H9 (cell line): ENCODE measurements at regions not wholly inside any gene's neighbourhood (a gene's known extent, or its start where the extent isn't known, plus 50 kb on each side); places are given as distances from the start of the nearest gene placed in this dataset.

Experiments
- DNase-seq: peaks from one replicate; pipeline ENCODE4 v3.0.0-alpha.2; 2017
- H2AFZ ChIP-seq: one replicate; pipeline ENCODE4 v1.6.1; 2013; ENCODE audit warnings: mild to moderate bottlenecking, low read length, control low read depth, moderate library complexity
- H2AK5ac ChIP-seq: 2 replicates; pipeline ENCODE4 v1.6.1; 2013; ENCODE audit warnings: low read length, control low read depth, mixed read lengths; ENCODE audit not compliant: insufficient read length
- H2BK120ac ChIP-seq: one replicate; pipeline ENCODE4 v1.6.1; 2013; ENCODE audit warnings: low read depth, mild to moderate bottlenecking, low read length, control low read depth, inconsistent platforms; ENCODE audit not compliant: poor library complexity, severe bottlenecking
- H2BK12ac ChIP-seq: 2 replicates; pipeline ENCODE4 v1.6.1; 2013; ENCODE audit warnings: low read length, control low read depth, mixed read lengths, low read depth; ENCODE audit not compliant: insufficient read length
- H2BK15ac ChIP-seq: 2 replicates; pipeline ENCODE4 v1.6.1; 2013; ENCODE audit warnings: low read depth, low read length, control low read depth
- H2BK20ac ChIP-seq: one replicate; pipeline ENCODE4 v1.6.1; 2013; ENCODE audit warnings: low read depth, mild to moderate bottlenecking, low read length, control low read depth, inconsistent platforms; ENCODE audit not compliant: poor library complexity, severe bottlenecking
- H2BK5ac ChIP-seq: 2 replicates; pipeline ENCODE4 v1.6.1; 2013; ENCODE audit warnings: low read length, control low read depth, mixed read lengths; ENCODE audit not compliant: insufficient read length
- H3K14ac ChIP-seq: 2 replicates; pipeline ENCODE4 v1.6.1; 2013; ENCODE audit warnings: low read length, control low read depth; ENCODE audit not compliant: insufficient read depth
- H3K18ac ChIP-seq: 2 replicates; pipeline ENCODE4 v1.6.1; 2013; ENCODE audit warnings: low read depth, mild to moderate bottlenecking, mixed read lengths, low read length, control low read depth; ENCODE audit not compliant: insufficient read length
- H3K23ac ChIP-seq: 2 replicates; pipeline ENCODE4 v1.6.1; 2013; ENCODE audit warnings: low read length, control low read depth, mixed read lengths, low read depth; ENCODE audit not compliant: insufficient read length
- H3K23me2 ChIP-seq: 2 replicates; pipeline ENCODE4 v1.6.1; 2013; ENCODE audit warnings: low read depth, mild to moderate bottlenecking, mixed read lengths, low read length, control low read depth; ENCODE audit not compliant: insufficient read length, poor library complexity, severe bottlenecking
- H3K27ac ChIP-seq: 2 replicates; pipeline ENCODE4 v1.5.1; 2013; ENCODE audit warnings: low read length, control low read depth, mixed read lengths, low read depth; ENCODE audit not compliant: insufficient read length
- H3K27me3 ChIP-seq: 2 replicates; pipeline ENCODE4 v1.6.1; 2013; ENCODE audit warnings: low read length, control low read depth, inconsistent platforms; ENCODE audit not compliant: insufficient read depth
- H3K4ac ChIP-seq: 2 replicates; pipeline ENCODE4 v1.6.1; 2013; ENCODE audit warnings: low read depth, mild to moderate bottlenecking, control low read depth, inconsistent platforms, low read length, moderate library complexity
- H3K4me1 ChIP-seq: 2 replicates; pipeline ENCODE4 v1.6.1; 2013; ENCODE audit warnings: low read length, control low read depth, inconsistent platforms; ENCODE audit not compliant: insufficient read depth
- H3K4me2 ChIP-seq: 2 replicates; pipeline ENCODE4 v1.6.1; 2013; ENCODE audit warnings: low read length, control low read depth, mixed read lengths; ENCODE audit not compliant: insufficient read length, insufficient read depth
- H3K56ac ChIP-seq: 2 replicates; pipeline ENCODE4 v1.6.1; 2013; ENCODE audit warnings: low read depth, mild to moderate bottlenecking, mixed read lengths, low read length, control low read depth; ENCODE audit not compliant: insufficient read length
- H3K79me1 ChIP-seq: 2 replicates; pipeline ENCODE4 v1.6.1; 2013; ENCODE audit warnings: low read depth, mild to moderate bottlenecking, moderate library complexity, low read length, control low read depth, inconsistent platforms; ENCODE audit not compliant: insufficient read depth, poor library complexity, severe bottlenecking
- H3K79me2 ChIP-seq: 2 replicates; pipeline ENCODE4 v1.6.1; 2013; ENCODE audit warnings: low read length, control low read depth, inconsistent platforms; ENCODE audit not compliant: insufficient read depth
- H3K9ac ChIP-seq: 2 replicates; pipeline ENCODE4 v1.6.1; 2013; ENCODE audit warnings: low read length, control low read depth, mixed read lengths; ENCODE audit not compliant: insufficient read length; ENCODE audit errors: extremely low read depth
- H3K9me3 ChIP-seq: one replicate; pipeline ENCODE4 v1.6.1; 2013; ENCODE audit warnings: low read depth, low read length, inconsistent platforms; ENCODE audit not compliant: control insufficient read depth
- H3T11ph ChIP-seq: one replicate; pipeline ENCODE4 v1.6.1; 2013; ENCODE audit warnings: mild to moderate bottlenecking, low read length, control low read depth, inconsistent platforms
- H4K20me1 ChIP-seq: one replicate; pipeline ENCODE4 v1.6.1; 2013; ENCODE audit not compliant: control insufficient read depth, insufficient read length, insufficient read depth
- H4K5ac ChIP-seq: 2 replicates; pipeline ENCODE4 v1.6.1; 2013; ENCODE audit warnings: low read depth, mild to moderate bottlenecking, mixed read lengths, low read length, control low read depth; ENCODE audit not compliant: insufficient read length
- H4K8ac ChIP-seq: replicated peaks from 2 replicates; pipeline ENCODE4 v1.6.1; 2013; ENCODE audit warnings: low read length, control low read depth, mixed read lengths, low read depth; ENCODE audit not compliant: insufficient read length
- H4K91ac ChIP-seq: 2 replicates; pipeline ENCODE4 v1.6.1; 2013; ENCODE audit warnings: low read depth, mild to moderate bottlenecking, moderate library complexity, mixed read lengths, low read length, control low read depth; ENCODE audit not compliant: insufficient read length
- H3K27ac Mint-ChIP-seq, 3 experiments: 2 replicates in 2 of 3; 3 replicates in 1 of 3; pipeline ENCODE4 v1.8.0; 2020 to 2021; ENCODE audit warnings: mixed read lengths in 3 of 3, mild to moderate bottlenecking in 1 of 3, moderate library complexity in 1 of 3
- H3K27me3 Mint-ChIP-seq: 2 replicates; pipeline ENCODE4 v1.8.0; 2021; ENCODE audit warnings: low read depth, mild to moderate bottlenecking, moderate library complexity, mixed read lengths
- H3K36me3 Mint-ChIP-seq, 3 experiments: 2 replicates in 2 of 3; 3 replicates in 1 of 3; pipeline ENCODE4 v1.8.0; 2020 to 2021; ENCODE audit warnings: low read depth in 3 of 3, mixed read lengths in 3 of 3; ENCODE audit not compliant: insufficient read depth in 1 of 3
- H3K4me1 Mint-ChIP-seq, 2 experiments: 2 replicates each; pipeline ENCODE4 v1.8.0; 2020; ENCODE audit warnings: mixed read lengths in 2 of 2
- H3K4me3 Mint-ChIP-seq, 2 experiments: 2 replicates in 1 of 2; 3 replicates in 1 of 2; pipeline ENCODE4 v1.8.0; 2020 to 2021; ENCODE audit warnings: mild to moderate bottlenecking in 2 of 2, mixed read lengths in 2 of 2, moderate library complexity in 1 of 2
- H3K9me3 Mint-ChIP-seq, 2 experiments: 2 replicates in 1 of 2; 3 replicates in 1 of 2; pipeline ENCODE4 v1.8.0; 2020; ENCODE audit warnings: mild to moderate bottlenecking in 2 of 2, mixed read lengths in 2 of 2, moderate library complexity in 1 of 2
- WGBS: extraction: QIAGEN DNeasy Blood & Tissue Kit; methylation state at CpG from one replicate; pipeline ENCODE4 v1.1.7; 2013; ENCODE audit warnings: missing lambda C conversion rate, low lambda C conversion rate, mixed read lengths; ENCODE audit not compliant: insufficient read length; ENCODE audit errors: extremely low coverage; 5-methylcytosine and 5-hydroxymethylcytosine counted together
- TF ChIP-seq, protein P1 (sequence below): fragments of 200-600 bp; sonication (generic); conservative IDR thresholded peaks from 3 replicates; pipeline ENCODE4 v1.8.0; 2021; ENCODE audit warnings: antibody characterized with exemption, mild to moderate bottlenecking

GRCh38 chr1:29555043-29555620 lies 318.8 kb downstream of the PTPRU start:
- Histone ChIP-seq H3K9me3 (no peaks in the 10 kb centered on the region), H4K8ac (no peak overlapping the region), H2AFZ (no peak overlapping the region), H2BK12ac (no peak overlapping the region), H2BK20ac (no peak overlapping the region), H2BK120ac (no peak overlapping the region), H3T11ph (no peak overlapping the region), H3K79me2 (no peaks in the 10 kb centered on the region), H2AK5ac (no peak overlapping the region), H3K56ac (no peak overlapping the region), H3K27ac (no peak overlapping the region), H2BK15ac (no peak overlapping the region), H3K4ac (no peak overlapping the region), H3K23ac (no peak overlapping the region), H3K4me1 (no peaks in the 10 kb centered on the region; the same call in 1 of the 2 replicates), H3K18ac (no peak overlapping the region), H4K20me1 (no peaks in the 10 kb centered on the region), H3K14ac (no peak overlapping the region), H3K9ac (no peak overlapping the region), H3K79me1 (no peaks in the 10 kb centered on the region), H2BK5ac (no peak overlapping the region), H3K4me2 (no peak overlapping the region), H3K27me3 (no peaks in the 10 kb centered on the region), H3K23me2 (no peaks in the 10 kb centered on the region), H4K91ac (no peak overlapping the region), H4K5ac (no peak overlapping the region)
- Mint-ChIP-seq H3K9me3 (no peaks in the 10 kb centered on the region), H3K4me1 (peaks cover 0 to 10% of the 10 kb centered on the region in 2 experiments; a peak in 2 of 4 replicates), H3K4me3 (no peak overlapping the region), H3K27me3 (no peaks in the 10 kb centered on the region), H3K27ac (no peak overlapping the region), H3K36me3 (no peaks in the 10 kb centered on the region)
- TF ChIP-seq, protein P1, sequence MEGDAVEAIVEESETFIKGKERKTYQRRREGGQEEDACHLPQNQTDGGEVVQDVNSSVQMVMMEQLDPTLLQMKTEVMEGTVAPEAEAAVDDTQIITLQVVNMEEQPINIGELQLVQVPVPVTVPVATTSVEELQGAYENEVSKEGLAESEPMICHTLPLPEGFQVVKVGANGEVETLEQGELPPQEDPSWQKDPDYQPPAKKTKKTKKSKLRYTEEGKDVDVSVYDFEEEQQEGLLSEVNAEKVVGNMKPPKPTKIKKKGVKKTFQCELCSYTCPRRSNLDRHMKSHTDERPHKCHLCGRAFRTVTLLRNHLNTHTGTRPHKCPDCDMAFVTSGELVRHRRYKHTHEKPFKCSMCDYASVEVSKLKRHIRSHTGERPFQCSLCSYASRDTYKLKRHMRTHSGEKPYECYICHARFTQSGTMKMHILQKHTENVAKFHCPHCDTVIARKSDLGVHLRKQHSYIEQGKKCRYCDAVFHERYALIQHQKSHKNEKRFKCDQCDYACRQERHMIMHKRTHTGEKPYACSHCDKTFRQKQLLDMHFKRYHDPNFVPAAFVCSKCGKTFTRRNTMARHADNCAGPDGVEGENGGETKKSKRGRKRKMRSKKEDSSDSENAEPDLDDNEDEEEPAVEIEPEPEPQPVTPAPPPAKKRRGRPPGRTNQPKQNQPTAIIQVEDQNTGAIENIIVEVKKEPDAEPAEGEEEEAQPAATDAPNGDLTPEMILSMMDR, result no peak
- no CpG with 5 or more reads among the region's 10 CpGs for WGBS
- no peak for DNase-seq
